ENCODE measurements at regions not wholly inside any gene's neighbourhood (a gene's known extent, or its start where the extent isn't known, plus 50 kb on each side); places are given as distances from the start of the nearest gene placed in this dataset.

- WGBS: 93% methylated on average over 12 of the region's 12 CpGs
- no peaks in the 10 kb centered on the region for H3K4me1 ChIP-seq (ENCODE audit: control insufficient read depth in 2 of 2, insufficient read depth in 2 of 2, low read length in 2 of 2)
These were observed 126.9 kb upstream of the NCK2 start for GRCh38 chr2:105617631-105618350.

GRCh38 chr2:105615305-105615704 lies 129.4 kb upstream of the NCK2 start:
- Histone ChIP-seq H3K36me3 (ENCODE audit: control insufficient read depth in 2 of 2, insufficient read depth in 2 of 2, low read length in 1 of 2) (no peaks in the 10 kb centered on the region), H3K4me3 (ENCODE audit: low read length in 2 of 2) (no peak overlapping the region), H3K27me3 (ENCODE audit: control insufficient read depth in 2 of 2, insufficient read depth in 1 of 2, low read length in 1 of 2) (no peaks in the 10 kb centered on the region), H3K27ac (ENCODE audit: low read depth in 1 of 2, low read length in 1 of 2) (no peak overlapping the region), H3K9me3 (ENCODE audit: control insufficient read depth in 2 of 2, insufficient read depth in 1 of 2, low read length in 1 of 2) (no peaks in the 10 kb centered on the region), H3K4me1 (ENCODE audit: control insufficient read depth in 2 of 2, insufficient read depth in 2 of 2, low read length in 2 of 2) (no peaks in the 10 kb centered on the region)
- DNase-seq (ENCODE audit: low read depth in 6 of 9, low spot score in 9 of 9): no peak
- WGBS: 93% methylated on average over 8 of the region's 8 CpGs

More at GRCh38 chr2:105617631-105618350, 126.9 kb upstream of the NCK2 start:
- no peaks in the 10 kb centered on the region for H3K27me3 ChIP-seq (ENCODE audit: control insufficient read depth in 2 of 2, insufficient read depth in 1 of 2, low read length in 1 of 2)
- no peak overlapping the region for H3K27ac ChIP-seq (ENCODE audit: low read depth in 1 of 2, low read length in 1 of 2)
- DNase-seq (ENCODE audit: low read depth in 6 of 9, low spot score in 9 of 9): no peak
- H3K4me3 ChIP-seq (ENCODE audit: low read length in 2 of 2): no peak overlapping the region
- no peaks in the 10 kb centered on the region for H3K36me3 ChIP-seq (ENCODE audit: control insufficient read depth in 2 of 2, insufficient read depth in 2 of 2, low read length in 1 of 2)
- H3K9me3 ChIP-seq (ENCODE audit: control insufficient read depth in 2 of 2, insufficient read depth in 1 of 2, low read length in 1 of 2): no peaks in the 10 kb centered on the region

- Histone ChIP-seq H3K9me3 (ENCODE audit: control insufficient read depth in 2 of 2, insufficient read depth in 1 of 2, low read length in 1 of 2) (no peaks in the 10 kb centered on the region), H3K27ac (ENCODE audit: low read depth in 1 of 2, low read length in 1 of 2) (no peak overlapping the region), H3K4me3 (ENCODE audit: low read length in 2 of 2) (no peak overlapping the region), H3K4me1 (ENCODE audit: control insufficient read depth in 2 of 2, insufficient read depth in 2 of 2, low read length in 2 of 2) (no peaks in the 10 kb centered on the region), H3K36me3 (ENCODE audit: control insufficient read depth in 2 of 2, insufficient read depth in 2 of 2, low read length in 1 of 2) (no peaks in the 10 kb centered on the region), H3K27me3 (ENCODE audit: control insufficient read depth in 2 of 2, insufficient read depth in 1 of 2, low read length in 1 of 2) (no peaks in the 10 kb centered on the region)
- WGBS: 97% methylated on average over 6 of the region's 6 CpGs
- DNase-seq (ENCODE audit: low read depth in 6 of 9, low spot score in 9 of 9): no peak
These were observed 132.8 kb upstream of the NCK2 start for GRCh38 chr2:105611811-105612424.

- H3K9me3 ChIP-seq (ENCODE audit: control insufficient read depth in 2 of 2, insufficient read depth in 1 of 2, low read length in 1 of 2): no peaks in the 10 kb centered on the region
- 98% methylated on average over 2 of the region's 2 CpGs for WGBS
- H3K36me3 ChIP-seq (ENCODE audit: control insufficient read depth in 2 of 2, insufficient read depth in 2 of 2, low read length in 1 of 2): no peaks in the 10 kb centered on the region
- no peaks in the 10 kb centered on the region for H3K27me3 ChIP-seq (ENCODE audit: control insufficient read depth in 2 of 2, insufficient read depth in 1 of 2, low read length in 1 of 2)
- H3K27ac ChIP-seq (ENCODE audit: low read depth in 1 of 2, low read length in 1 of 2): no peak overlapping the region
- H3K4me3 ChIP-seq (ENCODE audit: low read length in 2 of 2): no peak overlapping the region
- DNase-seq (ENCODE audit: low read depth in 6 of 9, low spot score in 9 of 9): no peak
- H3K4me1 ChIP-seq (ENCODE audit: control insufficient read depth in 2 of 2, insufficient read depth in 2 of 2, low read length in 2 of 2): no peaks in the 10 kb centered on the region
These were observed 133.4 kb upstream of the NCK2 start for GRCh38 chr2:105611333-105611637.

GRCh38 chr2:105610576-105611332 lies 134.0 kb upstream of the NCK2 start:
- H3K27ac ChIP-seq (ENCODE audit: low read depth in 1 of 2, low read length in 1 of 2): no peak overlapping the region
- H3K27me3 ChIP-seq (ENCODE audit: control insufficient read depth in 2 of 2, insufficient read depth in 1 of 2, low read length in 1 of 2): no peaks in the 10 kb centered on the region
- no peaks in the 10 kb centered on the region for H3K4me1 ChIP-seq (ENCODE audit: control insufficient read depth in 2 of 2, insufficient read depth in 2 of 2, low read length in 2 of 2)
- no peaks in the 10 kb centered on the region for H3K36me3 ChIP-seq (ENCODE audit: control insufficient read depth in 2 of 2, insufficient read depth in 2 of 2, low read length in 1 of 2)
- no peak overlapping the region for H3K4me3 ChIP-seq (ENCODE audit: low read length in 2 of 2)
- 96% methylated on average over 16 of the region's 16 CpGs for WGBS
- no peak for DNase-seq (ENCODE audit: low read depth in 6 of 9, low spot score in 9 of 9)
- H3K9me3 ChIP-seq (ENCODE audit: control insufficient read depth in 2 of 2, insufficient read depth in 1 of 2, low read length in 1 of 2): no peaks in the 10 kb centered on the region

- H3K27ac ChIP-seq (ENCODE audit: low read depth in 1 of 2, low read length in 1 of 2): no peak overlapping the region
- no peaks in the 10 kb centered on the region for H3K9me3 ChIP-seq (ENCODE audit: control insufficient read depth in 2 of 2, insufficient read depth in 1 of 2, low read length in 1 of 2)
- H3K27me3 ChIP-seq (ENCODE audit: control insufficient read depth in 2 of 2, insufficient read depth in 1 of 2, low read length in 1 of 2): no peaks in the 10 kb centered on the region
- DNase-seq (ENCODE audit: low read depth in 6 of 9, low spot score in 9 of 9): no peak
- no peak overlapping the region for H3K4me3 ChIP-seq (ENCODE audit: low read length in 2 of 2)
- 96% methylated on average over 13 of the region's 13 CpGs for WGBS
- H3K4me1 ChIP-seq (ENCODE audit: control insufficient read depth in 2 of 2, insufficient read depth in 2 of 2, low read length in 2 of 2): no peaks in the 10 kb centered on the region
- H3K36me3 ChIP-seq (ENCODE audit: control insufficient read depth in 2 of 2, insufficient read depth in 2 of 2, low read length in 1 of 2): no peaks in the 10 kb centered on the region
These were observed 134.8 kb upstream of the NCK2 start for GRCh38 chr2:105609746-105610402.

- Histone ChIP-seq H3K9me3 (ENCODE audit: control insufficient read depth in 2 of 2, insufficient read depth in 1 of 2, low read length in 1 of 2) (no peaks in the 10 kb centered on the region), H3K4me3 (ENCODE audit: low read length in 2 of 2) (no peak overlapping the region), H3K36me3 (ENCODE audit: control insufficient read depth in 2 of 2, insufficient read depth in 2 of 2, low read length in 1 of 2) (no peaks in the 10 kb centered on the region), H3K27ac (ENCODE audit: low read depth in 1 of 2, low read length in 1 of 2) (no peak overlapping the region), H3K27me3 (ENCODE audit: control insufficient read depth in 2 of 2, insufficient read depth in 1 of 2, low read length in 1 of 2) (no peaks in the 10 kb centered on the region), H3K4me1 (ENCODE audit: control insufficient read depth in 2 of 2, insufficient read depth in 2 of 2, low read length in 2 of 2) (no peaks in the 10 kb centered on the region)
- peak in 1 of 9 donors; percentile 23 for DNase-seq (ENCODE audit: low read depth in 6 of 9, low spot score in 9 of 9)
- WGBS: 98% methylated on average over 4 of the region's 4 CpGs
These were observed 136.7 kb upstream of the NCK2 start for GRCh38 chr2:105607920-105608504.

- Histone ChIP-seq H3K27me3 (ENCODE audit: control insufficient read depth in 2 of 2, insufficient read depth in 1 of 2, low read length in 1 of 2) (no peaks in the 10 kb centered on the region), H3K4me3 (ENCODE audit: low read length in 2 of 2) (no peak overlapping the region), H3K27ac (ENCODE audit: low read depth in 1 of 2, low read length in 1 of 2) (no peak overlapping the region), H3K4me1 (ENCODE audit: control insufficient read depth in 2 of 2, insufficient read depth in 2 of 2, low read length in 2 of 2) (no peaks in the 10 kb centered on the region), H3K9me3 (ENCODE audit: control insufficient read depth in 2 of 2, insufficient read depth in 1 of 2, low read length in 1 of 2) (no peaks in the 10 kb centered on the region), H3K36me3 (ENCODE audit: control insufficient read depth in 2 of 2, insufficient read depth in 2 of 2, low read length in 1 of 2) (no peaks in the 10 kb centered on the region)
- no peak for DNase-seq (ENCODE audit: low read depth in 6 of 9, low spot score in 9 of 9)
- 98% methylated on average over 3 of the region's 3 CpGs for WGBS
These were observed 138.6 kb upstream of the NCK2 start for GRCh38 chr2:105606081-105606480.

- no peaks in the 10 kb centered on the region for H3K27me3 ChIP-seq (ENCODE audit: control insufficient read depth in 2 of 2, insufficient read depth in 1 of 2, low read length in 1 of 2)
- no peaks in the 10 kb centered on the region for H3K4me1 ChIP-seq (ENCODE audit: control insufficient read depth in 2 of 2, insufficient read depth in 2 of 2, low read length in 2 of 2)
- H3K27ac ChIP-seq (ENCODE audit: low read depth in 1 of 2, low read length in 1 of 2): no peak overlapping the region
- no peak overlapping the region for H3K4me3 ChIP-seq (ENCODE audit: low read length in 2 of 2)
- DNase-seq (ENCODE audit: low read depth in 6 of 9, low spot score in 9 of 9): no peak
- H3K36me3 ChIP-seq (ENCODE audit: control insufficient read depth in 2 of 2, insufficient read depth in 2 of 2, low read length in 1 of 2): no peaks in the 10 kb centered on the region
- WGBS: 92% methylated on average over 3 of the region's 3 CpGs
- H3K9me3 ChIP-seq (ENCODE audit: control insufficient read depth in 2 of 2, insufficient read depth in 1 of 2, low read length in 1 of 2): no peaks in the 10 kb centered on the region
These were observed 139.8 kb upstream of the NCK2 start for GRCh38 chr2:105604938-105605337.

Data from thymus (tissue), 11 donors.